ENCODE measurements at regions not wholly inside any gene's neighbourhood (a gene's known extent, or its start where the extent isn't known, plus 50 kb on each side); places are given as distances from the start of the nearest gene placed in this dataset.

- DNase-seq, result no peak
These were observed 54.5 kb upstream of the C3orf80 start for GRCh38 chr3:160170409-160171370.

DNA sequence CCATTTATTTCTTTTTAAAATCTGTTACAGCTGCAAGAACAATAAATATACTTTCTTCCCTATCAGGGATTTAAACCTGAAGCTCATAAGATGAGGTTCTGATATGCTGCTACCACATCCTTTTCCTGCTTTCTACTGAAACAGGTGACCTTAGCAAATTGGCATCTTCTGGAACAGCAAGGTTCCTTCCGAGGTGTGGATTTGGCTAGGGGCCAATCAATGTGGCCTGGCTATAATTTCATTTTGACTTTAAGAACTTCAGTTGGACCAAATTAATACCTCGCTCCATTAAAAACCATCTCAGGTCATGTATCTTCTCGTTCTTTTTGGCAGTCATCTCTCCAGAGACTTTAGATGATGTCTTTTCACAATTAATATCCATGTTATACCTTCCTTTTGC, 53.4 kb upstream of the C3orf80 start:
- DNase-seq, result no peak

GRCh38 chr3:160174621-160175020, 50.6 kb upstream of the C3orf80 start:
- no peak for DNase-seq

All from bone marrow (tissue), 2 donors.